HFFc6 (cell line): ENCODE measurements at regions not wholly inside any gene's neighbourhood (a gene's known extent, or its start where the extent isn't known, plus 50 kb on each side); places are given as distances from the start of the nearest gene placed in this dataset.

Source experiments
- DNase-seq: peaks from one replicate; pipeline ENCODE4 v3.0.0-alpha.2; 2018
- H3K27ac Mint-ChIP-seq: 2 replicates; pipeline ENCODE4 v1.8.0; 2020; ENCODE audit warnings: mild to moderate bottlenecking, mixed read lengths
- H3K27me3 Mint-ChIP-seq: 2 replicates; pipeline ENCODE4 v1.8.0; 2021; ENCODE audit warnings: mild to moderate bottlenecking, moderate library complexity, mixed read lengths; ENCODE audit not compliant: insufficient read depth
- H3K36me3 Mint-ChIP-seq: 2 replicates; pipeline ENCODE4 v1.8.0; 2021; ENCODE audit warnings: low read depth, mixed read lengths
- H3K4me1 Mint-ChIP-seq: 2 replicates; pipeline ENCODE4 v1.8.0; 2020; ENCODE audit warnings: low read depth, mixed read lengths
- H3K4me3 Mint-ChIP-seq: 2 replicates; pipeline ENCODE4 v1.8.0; 2020; ENCODE audit warnings: mild to moderate bottlenecking, moderate library complexity, mixed read lengths
- H3K9me3 Mint-ChIP-seq: 2 replicates; pipeline ENCODE4 v1.8.0; 2020; ENCODE audit warnings: mild to moderate bottlenecking, mixed read lengths
- CTCF ChIP-seq: fragments of 200-600 bp; sonication (generic); IDR thresholded peaks from 2 replicates; pipeline ENCODE4 v1.5.0; 2021; ENCODE audit warnings: antibody characterized with exemption, mild to moderate bottlenecking

DNA sequence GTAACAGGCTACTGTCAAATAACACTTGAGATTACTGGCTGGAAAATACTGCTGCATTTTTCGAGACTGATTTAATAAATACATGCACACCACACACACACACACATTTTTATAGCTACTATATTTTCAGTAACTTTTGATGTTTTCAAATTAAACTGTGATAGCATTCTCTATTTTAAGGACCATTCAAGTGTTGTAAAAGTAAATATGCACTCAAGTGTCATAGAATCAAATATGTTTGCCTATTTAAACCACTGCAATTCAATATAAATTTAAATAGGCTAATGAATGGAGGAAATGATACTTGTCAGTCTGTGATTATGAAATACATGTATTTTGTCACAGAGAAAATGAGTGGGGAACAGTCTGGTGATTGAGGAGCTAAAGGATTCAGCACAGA, 86.7 kb upstream of the TUBA3C start:
- Mint-ChIP-seq H3K4me1 (no peaks in the 10 kb centered on the region), H3K4me3 (no peak overlapping the region), H3K27me3 (peaks cover 2% of the 10 kb centered on the region; the same call in 1 of the 2 replicates), H3K36me3 (no peaks in the 10 kb centered on the region; the same call in 1 of the 2 replicates), H3K27ac (no peak overlapping the region), H3K9me3 (peaks cover 20% of the 10 kb centered on the region)
- DNase-seq: no peak
- TF ChIP-seq CTCF: no peak

- TF ChIP-seq CTCF: no peak
- peaks cover 2% of the 10 kb centered on the region; the same call in 1 of the 2 replicates for H3K27me3 Mint-ChIP-seq
- H3K4me1 Mint-ChIP-seq: no peaks in the 10 kb centered on the region
- no peaks in the 10 kb centered on the region; the same call in 1 of the 2 replicates for H3K36me3 Mint-ChIP-seq
- H3K9me3 Mint-ChIP-seq: peaks cover 18% of the 10 kb centered on the region
- no peak for DNase-seq
- no peak overlapping the region for H3K27ac Mint-ChIP-seq
- H3K4me3 Mint-ChIP-seq: no peak overlapping the region
Observed at GRCh38 chr13:19267746-19268145, 86.1 kb upstream of the TUBA3C start.

DNA sequence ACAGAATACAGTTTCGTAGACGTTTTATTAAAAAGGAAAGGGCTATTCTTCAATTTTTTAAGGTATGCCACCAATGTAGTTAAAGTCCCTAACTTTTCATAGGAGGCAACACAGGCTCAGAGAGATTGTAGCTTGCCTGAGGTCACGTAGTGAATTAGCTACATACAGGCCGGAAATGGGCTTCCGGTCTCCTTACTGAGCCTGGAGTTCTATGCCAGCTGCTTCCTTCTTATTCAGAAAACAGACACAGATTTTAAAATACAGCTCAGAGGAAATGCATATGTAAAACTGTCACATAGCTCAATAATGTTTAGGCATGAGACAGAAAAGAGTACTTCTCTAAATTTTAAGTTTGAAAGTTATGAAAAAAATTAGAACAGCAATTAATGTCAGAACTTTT, 85.4 kb upstream of the TUBA3C start:
- DNase-seq: no peak
- H3K9me3 Mint-ChIP-seq: peaks cover 11% of the 10 kb centered on the region
- no peak overlapping the region for H3K27ac Mint-ChIP-seq

GRCh38 chr13:19264711-19265110, 83.1 kb upstream of the TUBA3C start:
- Mint-ChIP-seq H3K27me3 (peaks cover 2% of the 10 kb centered on the region; the same call in 1 of the 2 replicates), H3K36me3 (no peaks in the 10 kb centered on the region), H3K4me1 (no peaks in the 10 kb centered on the region), H3K4me3 (no peak overlapping the region), H3K27ac (no peak overlapping the region), H3K9me3 (peaks cover 6% of the 10 kb centered on the region)
- no peak for DNase-seq
- no peak for TF ChIP-seq CTCF

More for the DNA sequence above, 85.4 kb upstream of the TUBA3C start:
- H3K27me3 Mint-ChIP-seq: peaks cover 2% of the 10 kb centered on the region; the same call in 1 of the 2 replicates
- H3K4me1 Mint-ChIP-seq: no peaks in the 10 kb centered on the region
- no peaks in the 10 kb centered on the region for H3K36me3 Mint-ChIP-seq
- H3K4me3 Mint-ChIP-seq: no peak overlapping the region
- no peak for TF ChIP-seq CTCF

- Mint-ChIP-seq H3K27me3 (no peaks in the 10 kb centered on the region), H3K36me3 (no peaks in the 10 kb centered on the region), H3K4me1 (no peaks in the 10 kb centered on the region), H3K27ac (no peak overlapping the region), H3K9me3 (peaks cover 60% of the 10 kb centered on the region), H3K4me3 (no peak overlapping the region)
- no peak for DNase-seq
- no peak for TF ChIP-seq CTCF
Observed at GRCh38 chr13:19252381-19252780, 70.8 kb upstream of the TUBA3C start.
